Right atrium auricular region (tissue), 2 donors: ENCODE measurements at regions not wholly inside any gene's neighbourhood (a gene's known extent, or its start where the extent isn't known, plus 50 kb on each side); places are given as distances from the start of the nearest gene placed in this dataset.

Experiments
- DNase-seq: peaks from one replicate; pipeline ENCODE4 v3.0.0-alpha.2; 2019; ENCODE audit warnings: low spot score
- H3K27ac ChIP-seq, 2 donors: fragments of 200-600 bp; sonication (generic); 1 replicate in 1 of 2; 2 replicates in 1 of 2; pipeline ENCODE4 v1.5.1; 2016 to 2019
- H3K27me3 ChIP-seq, 2 donors: fragments of 200-600 bp; sonication (generic); one replicate each; pipeline versions ENCODE4 v1.5.1 to v1.6.0; 2017 to 2019
- H3K36me3 ChIP-seq: fragments of 200-600 bp; sonication (generic); one replicate; pipeline ENCODE4 v1.5.1; 2016
- H3K4me1 ChIP-seq, 2 donors: fragments of 200-600 bp; sonication (generic); one replicate each; pipeline versions ENCODE4 v1.5.1 to v1.6.0; 2017 to 2019
- H3K4me3 ChIP-seq, 2 donors: fragments of 200-600 bp; sonication (generic); 1 replicate in 1 of 2; 2 replicates in 1 of 2; pipeline ENCODE4 v1.5.1; 2017 to 2019; ENCODE audit warnings: mild to moderate bottlenecking in 1 of 2, moderate library complexity in 1 of 2
- H3K9me3 ChIP-seq, 2 donors: fragments of 200-600 bp; sonication (generic); one replicate each; pipeline ENCODE4 v1.5.1; 2019
- CTCF ChIP-seq, 2 donors: fragments of 200-600 bp; sonication (generic); IDR thresholded peaks; one replicate each; pipeline ENCODE4 v1.5.1; 2019; ENCODE audit warnings: antibody characterized with exemption in 2 of 2

- no peaks in the 10 kb centered on the region for H3K4me1 ChIP-seq
- no peak overlapping the region for H3K27ac ChIP-seq
- H3K9me3 ChIP-seq = no peaks in the 10 kb centered on the region
- TF ChIP-seq CTCF (IDR thresholded peaks at IDR 0.05) = no peak
- DNase-seq = no peak
- no peaks in the 10 kb centered on the region for H3K36me3 ChIP-seq
- H3K27me3 ChIP-seq = no peaks in the 10 kb centered on the region
- no peak overlapping the region for H3K4me3 ChIP-seq
These were observed 513.3 kb downstream of the ANKRD50 start for GRCh38 chr4:124199185-124199584.

GRCh38 chr4:124199755-124200154 is 512.8 kb downstream of the ANKRD50 start:
- H3K9me3 ChIP-seq = no peaks in the 10 kb centered on the region
- no peaks in the 10 kb centered on the region for H3K4me1 ChIP-seq
- DNase-seq = no peak
- no peaks in the 10 kb centered on the region for H3K27me3 ChIP-seq
- H3K4me3 ChIP-seq = no peak overlapping the region
- H3K27ac ChIP-seq = no peak overlapping the region
- no peaks in the 10 kb centered on the region for H3K36me3 ChIP-seq
- TF ChIP-seq CTCF (IDR thresholded peaks at IDR 0.05) = no peak

GRCh38 chr4:124201636-124202035 is 510.9 kb downstream of the ANKRD50 start:
- no peak overlapping the region for H3K4me3 ChIP-seq
- no peak for DNase-seq
- H3K27ac ChIP-seq = no peak overlapping the region
- H3K27me3 ChIP-seq = no peaks in the 10 kb centered on the region
- no peak for TF ChIP-seq CTCF (IDR thresholded peaks at IDR 0.05)
- no peaks in the 10 kb centered on the region for H3K36me3 ChIP-seq
- no peaks in the 10 kb centered on the region for H3K9me3 ChIP-seq
- H3K4me1 ChIP-seq = no peaks in the 10 kb centered on the region

GRCh38 chr4:124202099-124202498 is 510.4 kb downstream of the ANKRD50 start:
- no peak for DNase-seq
- Histone ChIP-seq H3K27ac (no peak overlapping the region), H3K4me1 (no peaks in the 10 kb centered on the region)

GRCh38 chr4:124203613-124204238 is 508.8 kb downstream of the ANKRD50 start:
- H3K4me1 ChIP-seq = no peaks in the 10 kb centered on the region
- no peak for TF ChIP-seq CTCF (IDR thresholded peaks at IDR 0.05)
- DNase-seq = no peak
- H3K27ac ChIP-seq = no peak overlapping the region
- no peak overlapping the region for H3K4me3 ChIP-seq
- H3K9me3 ChIP-seq = no peaks in the 10 kb centered on the region
- no peaks in the 10 kb centered on the region for H3K36me3 ChIP-seq
- H3K27me3 ChIP-seq = no peaks in the 10 kb centered on the region

More at GRCh38 chr4:124202099-124202498, 510.4 kb downstream of the ANKRD50 start:
- no peaks in the 10 kb centered on the region for H3K36me3 ChIP-seq
- no peaks in the 10 kb centered on the region for H3K9me3 ChIP-seq
- peak in 1 of 2 donors; percentile 39 for TF ChIP-seq CTCF (IDR thresholded peaks at IDR 0.05)
- no peak overlapping the region for H3K4me3 ChIP-seq
- H3K27me3 ChIP-seq = no peaks in the 10 kb centered on the region
